HG03025 (cell line): ENCODE measurements at regions not wholly inside any gene's neighbourhood (a gene's known extent, or its start where the extent isn't known, plus 50 kb on each side); places are given as distances from the start of the nearest gene placed in this dataset.

Experiments used
- ATAC-seq: cut with Tn5 transposase; IDR thresholded peaks from one replicate; pipeline ENCODE4 v1.9.1; 2021; ENCODE audit warnings: mild to moderate bottlenecking, moderate library complexity; ENCODE audit not compliant: unreplicated experiment, low FRiP score

DNA sequence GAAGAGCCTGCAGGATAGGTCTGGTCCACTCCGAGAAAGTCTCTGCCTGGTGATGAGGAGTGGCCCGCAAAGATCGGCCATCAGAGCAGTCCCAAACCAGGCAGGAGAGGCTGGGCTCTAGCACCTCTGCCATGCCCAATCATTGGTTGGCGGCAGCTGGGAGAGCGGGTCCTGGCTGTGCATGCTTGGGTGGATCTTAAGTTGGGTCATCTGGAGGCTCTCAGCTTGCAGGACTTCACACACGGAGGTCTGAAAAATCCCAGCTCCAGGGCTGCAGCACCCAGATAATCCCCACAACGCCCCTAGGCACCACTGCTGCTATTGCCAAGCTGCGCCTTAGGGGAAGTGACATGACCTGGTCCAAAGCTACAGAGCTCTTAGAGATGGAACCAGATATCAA is 766.7 kb upstream of the TBX3 start:
- ATAC-seq: no peak

DNA sequence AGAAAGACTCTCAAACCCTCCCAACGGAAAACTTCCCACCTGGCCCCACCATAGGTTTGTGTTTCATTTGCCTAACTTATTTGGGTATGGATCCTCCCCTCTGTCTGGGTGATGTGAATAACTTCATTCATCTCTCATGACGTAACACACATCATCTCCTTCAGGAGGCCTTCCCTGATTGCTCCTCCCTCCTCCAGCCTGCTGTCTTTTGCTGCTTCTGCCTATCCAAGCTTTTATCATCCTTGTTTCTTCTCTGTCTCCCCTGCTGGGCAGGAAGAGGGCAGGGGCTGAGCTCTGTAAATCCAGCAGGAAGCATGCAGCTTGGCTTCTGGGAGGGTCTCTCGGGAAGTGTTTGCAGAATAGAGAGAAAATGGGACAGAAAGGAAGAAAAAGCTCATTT is 766.0 kb upstream of the TBX3 start:
- no peak for ATAC-seq

DNA sequence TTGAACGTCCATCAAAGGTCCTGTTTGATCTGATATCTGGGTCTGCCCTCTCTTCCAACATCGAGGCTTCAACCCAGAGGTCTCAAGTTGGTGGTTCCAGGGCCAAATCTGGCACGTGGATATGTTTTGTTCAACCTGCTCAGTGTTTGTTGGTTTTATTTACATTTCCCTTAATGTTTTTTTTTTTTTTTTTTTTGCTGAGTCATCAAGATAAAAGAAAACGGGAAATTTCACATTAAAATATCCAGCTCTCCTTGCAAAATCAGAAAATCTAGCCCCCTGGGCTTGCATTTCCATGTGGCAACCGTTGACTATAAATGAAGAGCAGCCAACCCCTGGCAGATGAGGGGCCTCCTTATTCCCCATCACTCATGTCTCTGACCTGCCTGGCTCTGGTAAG is 765.6 kb upstream of the TBX3 start:
- ATAC-seq: no peak

DNA sequence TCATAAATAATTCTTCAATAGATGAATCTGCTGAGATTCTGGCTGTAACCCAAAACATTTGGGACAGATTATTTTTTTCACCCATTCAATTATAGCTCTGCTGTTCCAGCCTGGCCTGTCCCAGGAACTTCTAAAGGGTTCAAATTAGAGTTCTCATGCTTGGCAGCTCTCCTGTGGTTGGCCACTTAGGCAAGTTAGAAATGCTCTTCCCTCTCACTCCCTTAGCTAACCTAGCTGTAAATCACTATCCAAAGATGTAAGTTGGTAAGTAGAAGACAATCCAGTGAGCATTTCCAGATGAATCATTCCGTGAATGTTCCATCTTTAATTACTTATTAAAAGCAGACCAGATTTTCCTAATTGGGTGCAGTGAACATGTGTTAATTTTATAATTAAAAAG is 760.4 kb upstream of the TBX3 start:
- no peak for ATAC-seq

DNA sequence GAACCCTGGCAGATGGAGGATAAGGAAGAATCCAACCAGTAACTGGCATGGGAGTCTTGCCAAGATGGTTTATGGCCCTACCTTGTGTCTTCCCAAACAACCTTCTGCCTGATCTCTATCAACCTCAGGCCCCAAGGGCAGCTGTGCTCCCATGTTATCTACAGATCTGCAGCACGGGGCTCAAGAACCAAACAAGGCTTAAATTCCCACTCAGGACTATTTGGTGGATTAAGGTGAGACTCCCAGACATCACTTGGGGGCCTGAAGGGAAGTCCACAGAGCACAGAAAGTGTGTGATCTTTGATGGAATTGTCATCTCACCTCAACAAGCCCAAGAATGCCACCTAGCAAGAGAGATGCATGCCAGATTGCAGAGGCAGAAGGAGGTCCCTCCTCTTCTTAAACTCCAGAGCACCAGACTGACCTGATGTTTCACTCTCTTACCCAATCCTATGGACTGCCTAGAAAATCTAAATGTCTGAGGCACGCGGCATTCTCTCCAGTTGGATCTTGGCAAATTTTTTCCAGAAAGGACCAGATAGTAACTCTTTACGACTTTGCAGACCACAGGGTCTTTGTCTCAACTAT is 759.5 kb upstream of the TBX3 start:
- ATAC-seq: no peak

DNA sequence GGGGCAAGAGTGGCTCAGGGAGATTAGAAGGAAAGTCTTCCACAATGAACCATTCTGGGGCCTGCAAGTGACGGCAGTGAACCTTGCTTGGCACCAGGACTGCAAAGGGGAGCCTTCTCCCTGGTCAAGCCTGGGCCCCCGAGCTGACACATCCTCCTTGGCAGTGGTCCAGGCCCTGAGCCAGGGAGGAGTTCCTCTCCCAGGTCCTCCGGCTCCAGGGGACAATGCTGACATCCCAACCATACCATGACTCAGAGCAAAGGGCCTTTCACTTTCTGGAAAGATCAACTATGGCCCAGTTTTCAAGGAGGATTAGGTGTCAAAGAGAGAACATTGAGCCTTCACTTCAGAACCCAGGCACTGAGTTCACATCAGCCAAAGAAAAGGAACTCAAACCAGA is 756.5 kb upstream of the TBX3 start:
- no peak for ATAC-seq

DNA sequence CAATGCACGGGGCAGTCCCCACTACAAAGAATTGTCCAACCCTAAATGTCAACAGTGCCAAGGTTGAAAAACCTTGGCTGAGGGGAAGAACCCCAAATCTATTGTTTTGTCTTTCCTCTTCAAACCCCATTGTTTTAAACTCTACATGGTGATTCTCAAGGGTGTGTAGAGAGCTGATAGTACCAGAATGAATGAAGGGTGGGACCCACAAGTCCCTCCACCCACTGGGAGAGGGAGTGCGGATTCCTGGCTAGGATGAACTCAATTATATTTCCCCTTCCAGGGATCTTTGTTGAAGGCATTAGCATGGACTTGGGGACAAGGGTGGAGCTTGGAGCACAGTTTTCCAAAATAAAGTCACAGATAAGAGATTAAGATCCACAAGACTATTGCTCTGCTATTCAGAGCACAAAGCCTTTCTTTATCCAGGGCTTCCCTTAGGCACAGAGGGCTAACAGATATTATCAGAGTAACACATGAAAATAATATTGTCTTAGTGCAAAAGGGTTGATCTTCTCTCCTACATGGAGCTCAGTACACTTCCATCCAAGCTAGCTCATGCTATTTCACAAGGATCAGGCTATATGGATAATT is 755.1 kb upstream of the TBX3 start:
- ATAC-seq: no peak

DNA sequence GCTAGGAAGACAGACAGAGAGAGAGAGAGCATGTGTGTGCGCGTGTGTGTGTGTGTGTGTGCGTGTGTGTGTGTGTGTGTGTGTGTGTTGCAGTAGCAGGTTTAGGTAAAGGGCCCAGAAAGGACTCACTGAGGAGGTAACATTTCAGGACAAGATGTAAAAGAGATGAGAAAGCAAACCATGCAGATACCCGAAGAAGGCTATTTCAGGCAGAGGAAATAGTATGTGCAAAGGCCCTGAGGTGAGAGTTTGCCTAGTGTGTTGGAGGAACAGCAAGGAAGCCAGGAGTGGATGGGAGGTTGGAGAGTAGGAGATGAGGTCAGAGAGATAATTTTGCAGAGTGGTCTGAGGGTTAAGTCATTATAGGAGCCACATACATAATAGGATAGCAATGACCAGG is 754.3 kb upstream of the TBX3 start:
- ATAC-seq: no peak

DNA sequence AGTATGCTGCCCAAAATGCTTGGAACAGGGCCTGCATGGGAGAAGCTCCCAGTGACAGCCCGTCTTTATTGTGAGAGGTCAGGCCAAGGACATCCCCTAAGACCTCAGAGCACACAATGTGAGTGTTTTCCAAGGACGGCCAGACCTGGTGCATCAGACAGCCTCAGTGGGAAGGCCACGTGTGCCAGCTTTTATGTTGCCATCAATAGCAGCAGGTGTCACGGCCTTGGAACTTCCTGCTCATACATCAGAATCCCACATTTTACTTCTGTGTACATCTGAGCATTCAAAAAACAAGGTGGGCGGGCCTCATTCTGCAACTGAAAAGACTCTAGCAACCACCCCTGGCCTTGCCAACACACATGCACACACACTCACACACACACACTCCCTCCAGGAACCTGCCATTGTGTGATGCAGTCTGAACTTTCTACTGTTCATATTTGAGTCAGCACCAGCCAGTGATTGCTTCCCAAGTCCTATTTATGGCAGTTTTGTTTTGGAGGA is 753.1 kb upstream of the TBX3 start:
- ATAC-seq: no peak

DNA sequence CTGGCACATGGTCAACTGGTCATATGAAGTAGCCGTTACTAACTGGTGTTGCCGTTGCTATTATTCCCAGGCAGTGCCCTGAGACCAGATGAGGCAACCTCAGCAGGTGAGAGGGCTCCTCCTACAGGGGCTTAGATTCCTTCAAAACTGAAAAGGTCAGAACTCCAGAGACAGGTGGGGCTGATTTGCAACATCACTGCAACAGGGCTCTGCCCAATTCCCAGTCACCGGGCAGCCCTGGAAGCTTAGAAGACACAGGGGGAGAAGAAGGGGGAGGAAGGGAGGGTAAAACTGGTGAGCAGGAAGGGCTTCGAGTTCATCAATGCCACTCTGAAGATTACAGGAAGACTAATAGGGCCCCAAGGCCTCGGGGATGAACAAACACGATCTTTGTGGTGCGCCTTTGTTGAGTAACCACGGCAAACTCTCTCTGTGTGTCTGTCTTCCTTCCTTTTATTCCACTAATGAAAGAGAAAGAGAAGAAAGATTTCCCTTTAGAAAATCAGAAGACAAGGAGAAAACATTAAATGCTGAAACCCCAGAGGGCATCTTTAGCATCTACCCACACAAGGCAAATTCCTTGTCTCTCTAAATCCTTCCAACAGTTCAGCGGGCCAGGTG is 749.1 kb upstream of the TBX3 start:
- ATAC-seq: no peak

DNA sequence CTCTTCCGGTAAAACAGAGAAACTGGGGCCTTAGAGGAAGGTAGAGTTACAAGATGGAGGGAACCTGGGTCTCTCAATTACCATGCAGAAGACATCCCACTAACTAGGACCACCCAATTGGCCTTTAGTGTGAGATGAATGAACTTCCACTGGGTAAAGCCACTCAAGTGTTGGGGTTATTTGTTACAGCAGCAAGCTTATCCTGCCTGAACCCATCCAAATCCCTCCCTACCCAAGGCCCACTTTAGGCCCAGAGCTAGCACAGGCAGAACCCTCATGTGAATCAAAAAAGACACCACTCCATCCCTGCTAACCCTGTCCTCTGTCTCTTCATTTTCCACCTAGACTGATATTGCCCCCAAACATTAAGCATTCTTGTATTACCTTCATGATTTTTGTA is 746.7 kb upstream of the TBX3 start:
- no peak for ATAC-seq

DNA sequence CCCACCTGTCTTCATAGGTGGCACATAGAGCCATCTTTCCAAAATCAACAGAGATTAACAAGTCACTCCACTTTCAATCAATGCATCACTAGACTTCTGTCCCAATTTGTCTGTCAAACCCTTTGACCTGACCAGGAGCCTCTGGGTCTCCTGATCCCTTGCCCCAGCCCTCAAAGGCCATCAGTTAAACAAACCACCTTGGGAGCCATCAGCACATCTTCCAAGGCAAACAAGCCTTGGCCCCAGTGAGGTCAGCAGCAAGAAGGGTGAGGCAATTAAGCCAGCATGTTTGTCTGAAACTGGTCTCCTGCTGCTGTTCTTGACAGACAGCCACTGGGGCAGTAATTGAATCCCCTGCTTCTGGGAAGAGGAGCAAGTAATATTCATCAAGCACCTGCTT is 742.8 kb upstream of the TBX3 start:
- no peak for ATAC-seq

DNA sequence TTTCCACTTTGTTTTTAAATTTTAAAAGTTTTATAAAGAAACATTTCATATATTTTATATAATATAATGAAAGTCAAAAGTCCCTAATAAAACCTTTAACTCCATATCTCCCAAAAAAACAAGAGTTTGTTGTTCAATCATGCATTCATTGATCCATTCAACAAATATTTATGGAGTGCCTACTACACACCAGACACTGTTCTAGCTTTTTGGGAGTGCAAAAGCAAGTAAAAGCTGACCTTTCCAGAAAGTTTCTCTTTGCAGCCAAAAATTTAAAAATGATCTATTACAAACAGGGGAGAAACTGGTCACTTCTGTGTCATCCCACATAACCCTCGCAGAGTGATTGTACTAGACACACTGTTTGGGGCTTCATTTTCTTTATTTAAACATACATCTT is 740.0 kb upstream of the TBX3 start:
- ATAC-seq: no peak

DNA sequence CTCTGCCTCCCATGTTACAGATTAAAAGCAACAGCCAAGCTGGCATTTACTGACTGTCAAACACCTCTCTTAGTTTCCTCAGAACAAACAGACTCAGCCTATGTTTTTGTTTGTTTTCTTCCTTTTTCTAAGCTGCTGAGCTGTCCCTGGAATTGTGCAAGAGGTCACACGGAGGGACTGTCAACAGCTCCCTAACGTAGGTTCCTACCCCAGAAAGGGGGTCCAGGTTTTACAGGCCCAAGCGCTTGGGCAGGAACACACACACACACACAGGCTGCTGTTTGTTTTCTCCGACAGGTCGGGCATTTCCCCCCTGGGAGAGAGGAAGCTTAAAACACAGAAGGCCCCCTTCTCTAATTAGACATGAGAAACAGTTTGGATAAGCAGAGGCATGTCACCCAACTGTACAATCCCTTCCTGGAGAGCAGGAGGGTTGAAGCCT is 739.6 kb upstream of the TBX3 start:
- no peak for ATAC-seq

DNA sequence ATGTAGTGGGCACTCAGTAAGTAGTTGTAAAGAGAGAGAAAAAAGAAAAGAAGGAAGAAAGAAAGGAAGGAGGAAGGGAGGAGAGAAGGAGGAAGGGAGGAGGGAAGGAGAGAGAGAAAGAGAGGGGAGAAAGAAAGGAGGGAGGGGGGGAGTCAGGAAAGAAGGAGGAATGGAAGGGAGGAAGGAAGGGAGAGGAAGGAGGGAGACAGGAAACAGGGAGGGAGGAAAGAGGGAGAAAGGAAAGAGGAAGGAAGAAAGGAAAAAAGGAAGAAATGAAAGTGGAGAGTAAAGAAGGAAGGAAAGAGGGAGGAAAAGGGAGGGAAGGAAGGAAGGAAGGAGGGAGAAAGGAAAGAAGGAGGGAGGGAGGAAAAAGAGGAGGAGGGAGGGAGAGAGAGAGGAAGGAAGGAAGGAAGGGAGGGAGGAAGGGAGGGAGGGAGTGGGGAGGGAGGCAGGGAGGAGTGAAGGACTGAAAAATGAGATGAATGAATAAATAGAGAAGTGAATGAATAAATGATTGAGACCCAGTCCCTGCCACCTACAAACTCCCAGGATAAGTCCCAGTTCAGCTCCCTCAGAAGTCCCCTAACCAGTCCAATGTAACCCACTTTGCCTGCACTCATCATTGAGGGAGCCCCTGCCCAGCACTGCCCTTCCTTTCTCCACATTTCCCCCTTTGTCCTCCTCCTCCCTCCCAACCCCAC is 739.0 kb upstream of the TBX3 start:
- ATAC-seq: no peak

DNA sequence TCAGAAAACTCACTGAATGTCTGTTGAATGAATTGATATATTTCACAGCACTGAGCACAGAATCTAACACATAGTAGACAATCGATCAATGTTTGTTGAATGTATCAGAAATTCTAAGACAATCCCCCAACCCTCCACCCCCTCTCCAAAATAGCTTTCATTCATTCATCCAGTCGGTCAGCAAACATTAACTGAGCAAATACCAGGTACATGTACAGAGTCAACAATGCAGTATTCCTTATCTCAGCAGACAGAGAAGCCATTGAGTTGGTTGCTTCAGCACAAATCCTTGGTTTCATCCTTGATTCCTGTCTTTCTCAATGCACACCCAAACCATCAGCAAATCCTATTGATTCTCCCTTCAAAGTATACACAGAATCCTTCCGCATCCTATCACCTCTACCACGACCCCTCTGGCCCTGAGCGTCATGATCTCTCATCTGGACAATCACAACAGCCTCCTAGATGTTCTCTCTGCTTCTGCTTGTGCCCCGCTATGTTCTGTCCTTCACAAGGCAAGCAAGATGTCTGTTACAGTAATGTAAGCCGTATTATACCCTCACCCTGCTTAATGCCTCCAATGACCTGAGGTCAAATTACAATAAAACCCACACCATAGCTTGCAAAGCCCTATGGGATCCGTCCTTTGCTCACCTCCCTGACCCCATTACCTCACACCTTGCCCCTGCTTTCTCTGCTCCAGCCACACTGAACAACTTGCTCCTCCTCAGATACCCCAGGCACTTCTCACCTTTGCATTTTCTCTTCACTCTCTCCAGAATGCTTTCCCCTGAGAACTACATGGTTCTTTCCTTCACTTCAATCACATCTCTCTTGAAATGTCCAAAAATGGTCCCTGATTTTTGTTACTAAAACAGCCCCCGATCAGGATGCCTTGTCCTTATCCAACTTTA is 738.1 kb upstream of the TBX3 start:
- no peak for ATAC-seq

DNA sequence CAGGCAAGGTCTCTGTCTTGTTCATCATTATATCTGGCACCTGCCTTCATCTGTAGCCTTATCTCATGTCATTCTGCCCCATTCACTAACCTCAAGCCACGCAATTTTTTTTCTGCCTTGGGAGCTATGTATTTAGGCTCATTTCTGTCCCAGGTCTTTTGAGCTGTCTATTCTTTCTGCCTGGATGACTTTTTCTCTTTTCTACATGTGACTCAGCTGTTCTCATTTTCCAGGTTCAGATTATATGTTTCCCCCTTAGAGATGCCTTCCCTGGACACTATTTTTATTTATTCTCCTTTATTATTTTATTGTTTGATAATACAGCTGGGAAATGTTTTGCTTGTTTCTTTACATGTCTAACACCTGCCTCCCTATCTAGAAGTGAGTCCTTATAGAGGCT is 737.4 kb upstream of the TBX3 start:
- ATAC-seq: no peak

DNA sequence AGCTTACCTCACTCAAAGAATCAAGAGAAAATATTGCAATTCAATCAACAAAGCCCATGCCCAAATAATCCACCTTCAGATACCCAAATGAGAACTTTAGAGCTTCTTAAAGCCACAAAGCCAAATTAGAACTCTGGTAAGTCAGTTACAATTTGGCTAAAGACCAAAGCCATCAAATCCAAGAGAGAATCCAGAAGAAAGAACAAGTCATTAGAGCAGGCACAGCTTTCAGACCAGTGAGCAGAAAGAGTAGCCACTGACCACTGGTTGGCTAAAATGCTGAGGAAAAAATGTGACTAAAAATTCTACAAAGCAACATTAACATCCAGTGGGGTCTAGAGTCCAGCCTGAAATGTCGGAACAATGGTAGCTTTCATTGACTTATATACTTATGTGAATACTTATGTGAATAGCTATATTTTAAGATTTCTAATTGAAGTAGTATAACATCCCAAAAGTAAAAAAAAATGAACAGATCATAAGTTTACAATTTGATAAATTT is 735.2 kb upstream of the TBX3 start:
- ATAC-seq: no peak

DNA sequence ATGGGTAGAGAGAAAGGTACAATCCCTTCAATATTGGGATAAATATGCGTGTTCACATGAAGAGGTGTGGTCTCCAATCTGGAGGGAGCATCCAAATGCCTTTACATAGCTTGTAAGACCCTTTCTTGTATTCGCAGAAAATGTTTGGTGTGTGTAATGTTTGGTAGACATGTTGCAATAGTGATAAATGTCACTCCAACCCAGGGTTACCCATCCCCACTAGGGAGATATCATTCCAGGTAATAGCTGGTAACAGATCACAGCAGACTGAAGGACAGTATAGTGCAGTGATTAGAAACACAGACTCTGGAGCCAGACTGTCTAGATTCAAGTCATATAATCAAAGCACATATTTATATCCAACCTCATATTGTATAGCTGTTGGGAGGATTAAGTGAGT is 733.6 kb upstream of the TBX3 start:
- ATAC-seq: no peak

DNA sequence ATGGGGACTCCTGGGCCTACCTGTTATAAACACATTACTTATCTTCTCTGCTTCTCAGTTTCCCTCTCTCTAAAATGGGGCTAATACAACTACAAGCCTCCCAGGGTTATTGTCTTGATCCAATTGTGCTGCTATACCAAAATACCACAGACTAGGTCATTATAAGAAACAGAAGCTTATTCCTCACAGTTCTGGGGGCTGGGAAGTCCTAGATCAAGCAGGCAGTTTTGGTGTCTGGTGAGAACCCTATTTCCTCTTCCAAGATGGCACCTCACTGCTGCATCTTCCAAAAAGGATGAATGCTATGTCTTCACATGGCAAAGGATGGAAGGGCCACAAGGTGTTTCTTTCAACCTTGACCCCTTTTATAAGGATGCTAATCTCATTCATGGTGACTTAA is 732.9 kb upstream of the TBX3 start:
- no peak for ATAC-seq
